ENCODE measurements at regions not wholly inside any gene's neighbourhood (a gene's known extent, or its start where the extent isn't known, plus 50 kb on each side); places are given as distances from the start of the nearest gene placed in this dataset.
A peak's percentile ranks its signal among the peaks of the same experiment; 100 is the strongest.
"Not testable (repeated sequence)": the region's sequence is repeated elsewhere in the genome, so short reads cannot be mapped to it uniquely, and the experiment has no call there.

GRCh38 chr4:188437535-188437934 lies 298.3 kb downstream of the TRIML1 start:
- DNase-seq, result no peak

DNA sequence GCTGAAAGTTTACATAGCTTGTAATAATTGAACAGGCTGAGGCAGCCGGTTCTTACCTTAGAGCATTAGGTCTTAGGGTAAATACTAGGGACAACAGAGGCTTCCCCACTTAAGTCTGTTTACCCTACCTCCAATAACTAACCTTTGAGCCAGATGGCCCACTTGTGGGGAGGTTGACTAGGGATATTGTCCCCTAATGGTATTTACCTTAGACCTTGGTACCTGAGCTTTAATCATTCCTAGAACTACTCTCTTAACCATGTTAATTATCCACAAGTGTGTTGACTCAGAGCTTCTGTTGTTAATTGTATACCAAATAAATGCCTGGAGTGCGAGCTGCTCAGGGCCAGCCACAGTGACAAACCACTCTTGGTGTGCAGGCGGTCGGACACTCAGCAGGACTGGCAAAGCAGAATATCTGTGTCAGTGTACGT lies 299.2 kb downstream of the TRIML1 start:
- not testable (repeated sequence) for DNase-seq

DNA sequence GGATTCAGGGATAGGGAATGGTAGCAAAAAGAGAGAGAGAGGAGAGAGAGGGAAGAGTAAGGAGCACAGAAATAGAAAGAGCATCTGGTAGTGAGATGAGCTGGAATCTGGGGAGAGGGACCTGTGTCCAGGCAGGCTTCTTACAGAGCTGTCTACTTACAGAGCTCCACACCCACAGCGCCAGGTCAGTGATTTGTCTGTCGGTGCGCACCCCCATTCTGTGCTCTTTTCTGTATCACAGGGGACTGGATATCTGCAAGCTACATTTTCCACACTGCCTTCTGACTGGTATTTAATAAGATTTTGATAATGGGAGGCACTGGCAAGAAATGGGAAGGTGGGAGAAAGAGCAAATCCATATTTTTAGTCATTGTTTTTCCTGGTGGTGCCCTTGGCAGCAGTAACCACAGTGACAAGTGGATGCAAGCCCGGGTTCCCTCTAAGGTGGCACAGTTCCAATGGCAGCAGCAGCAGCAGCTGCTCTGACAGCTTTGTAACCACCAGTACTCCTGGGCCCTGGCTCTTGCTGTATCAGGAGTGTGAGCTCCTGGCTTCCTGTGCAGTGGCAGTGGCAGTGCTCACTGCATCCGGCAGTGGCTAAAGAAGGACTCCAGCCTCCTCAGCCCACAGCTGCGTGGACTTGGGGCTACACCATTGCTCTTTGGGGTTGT lies 300.5 kb downstream of the TRIML1 start:
- DNase-seq, result peak; percentile 25

DNA sequence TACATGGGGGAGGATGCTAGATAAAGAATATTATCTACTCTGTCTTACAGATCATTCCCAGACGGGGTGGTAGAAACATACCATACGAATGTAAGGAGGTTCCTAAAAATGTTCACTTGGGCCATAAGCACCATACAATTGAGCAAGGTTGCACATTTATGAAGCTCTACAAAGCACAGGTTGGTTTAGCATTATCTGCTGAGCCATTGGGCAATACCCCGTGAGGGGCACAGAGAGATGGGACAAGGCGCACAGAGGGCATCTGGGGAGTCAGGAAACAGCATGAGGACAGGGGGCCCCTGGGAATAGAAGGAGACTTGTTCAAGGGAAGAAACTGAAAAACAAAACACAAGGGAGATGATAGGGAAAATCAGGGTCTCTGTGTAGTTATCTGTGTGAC lies 305.3 kb downstream of the TRIML1 start:
- DNase-seq, result no peak

DNA sequence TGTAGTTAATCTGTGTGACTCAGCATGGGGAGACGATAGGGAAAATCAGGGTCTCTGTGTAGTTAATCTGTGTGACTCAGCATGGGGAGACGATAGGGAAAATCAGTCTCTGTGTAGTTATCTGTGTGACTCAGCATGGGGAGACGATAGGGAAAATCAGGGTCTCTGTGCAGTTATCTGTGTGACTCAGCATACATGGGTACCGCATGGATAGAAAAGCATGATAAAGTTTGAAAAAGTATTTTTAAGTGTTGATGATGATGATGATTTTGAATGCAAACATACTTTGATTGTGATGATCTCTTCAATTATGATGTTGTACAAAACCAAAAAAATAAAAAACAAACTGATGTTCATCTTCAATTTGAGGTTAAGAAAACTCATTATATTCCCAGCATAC lies 309.8 kb downstream of the TRIML1 start:
- DNase-seq, result peak; percentile 50

- DNase-seq, result no peak
Measured at GRCh38 chr4:188450571-188450970, 311.3 kb downstream of the TRIML1 start.

- no peak for DNase-seq
Measured at GRCh38 chr4:188452097-188452496, 312.9 kb downstream of the TRIML1 start.

- DNase-seq, result no peak
Measured at GRCh38 chr4:188454575-188454974, 315.3 kb downstream of the TRIML1 start.

GRCh38 chr4:188455062-188455752 lies 316.0 kb downstream of the TRIML1 start:
- DNase-seq, result no peak

GRCh38 chr4:188459381-188459780 lies 320.1 kb downstream of the TRIML1 start:
- no peak for DNase-seq

GRCh38 chr4:188463909-188464308 lies 324.7 kb downstream of the TRIML1 start:
- no peak for DNase-seq

GRCh38 chr4:188466001-188466400 lies 326.8 kb downstream of the TRIML1 start:
- no peak for DNase-seq

- DNase-seq, result no peak
Measured at GRCh38 chr4:188484256-188484655, 345.0 kb downstream of the TRIML1 start.

- DNase-seq, result no peak
Measured at GRCh38 chr4:188485906-188486305, 346.7 kb downstream of the TRIML1 start.

DNA sequence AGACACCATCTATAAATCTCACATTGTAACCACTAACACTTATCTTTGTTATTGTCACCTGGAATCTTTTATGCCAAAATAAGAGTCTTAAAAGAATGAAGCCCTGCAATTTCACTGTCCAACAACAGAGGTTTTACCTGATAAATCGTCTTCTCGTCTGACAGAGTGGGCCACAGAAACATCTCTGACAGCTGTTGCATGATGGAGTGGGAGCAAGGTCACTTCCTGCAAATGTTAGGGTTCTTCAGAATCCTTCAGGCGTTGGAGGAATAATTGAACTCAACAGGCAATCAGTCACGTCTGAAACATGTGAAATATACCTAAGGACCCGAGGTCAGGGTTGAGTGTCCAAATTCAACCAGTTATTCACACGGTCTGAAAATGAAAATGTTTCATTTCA lies 353.6 kb downstream of the TRIML1 start:
- peak; percentile 10 for DNase-seq

GRCh38 chr4:188495169-188495568 lies 355.9 kb downstream of the TRIML1 start:
- no peak for DNase-seq

GRCh38 chr4:188511431-188511830 lies 372.2 kb downstream of the TRIML1 start:
- DNase-seq, result no peak

GRCh38 chr4:188532751-188533150 lies 393.5 kb downstream of the TRIML1 start:
- DNase-seq, result no peak

- DNase-seq, result no peak
Measured at GRCh38 chr4:188534297-188534696, 395.1 kb downstream of the TRIML1 start.

- DNase-seq, result no peak
Measured at GRCh38 chr4:188534917-188535316, 395.7 kb downstream of the TRIML1 start.

DNA sequence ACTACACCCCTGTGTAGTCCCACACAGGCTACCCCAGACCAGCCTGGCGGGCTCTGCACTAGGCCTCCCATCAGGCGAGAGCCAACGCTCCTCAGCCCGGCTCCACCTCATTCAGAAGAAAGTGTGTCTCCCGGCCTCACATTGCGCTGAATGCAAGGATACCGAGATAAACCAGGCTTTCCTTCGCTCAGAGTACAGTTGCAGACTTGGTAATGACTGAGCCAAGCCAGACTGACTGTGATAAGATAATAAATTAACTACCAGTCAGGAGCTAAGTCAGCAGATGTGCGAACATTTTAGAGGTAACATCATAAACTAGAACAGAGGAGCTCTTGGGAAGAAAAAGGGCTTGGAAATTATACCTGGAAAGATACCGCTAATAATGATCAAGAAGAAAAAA lies 397.6 kb downstream of the TRIML1 start:
- no peak for DNase-seq

DNA sequence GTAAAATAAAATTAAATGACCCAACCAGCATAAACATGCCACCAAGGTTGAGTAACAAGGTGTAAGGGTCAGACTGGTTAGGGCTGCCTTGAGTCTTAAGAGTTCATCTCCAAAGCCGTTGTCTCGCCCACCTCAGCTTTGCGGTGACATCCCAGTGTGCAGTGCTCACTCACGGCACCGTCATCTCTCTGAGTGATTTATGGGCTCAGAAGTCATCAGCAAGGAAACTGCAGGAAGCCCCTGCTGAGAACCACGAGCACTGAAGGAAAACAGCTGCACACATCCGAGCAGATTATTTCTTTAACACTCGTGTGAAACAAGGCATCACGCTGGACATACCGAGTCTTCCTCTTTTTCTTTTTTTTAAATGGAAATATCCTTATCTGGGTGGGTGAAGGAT lies 411.1 kb downstream of the TRIML1 start:
- DNase-seq, result peak; percentile 70

GRCh38 chr4:188551156-188551555 lies 411.9 kb downstream of the TRIML1 start:
- peak; percentile 64 for DNase-seq

DNA sequence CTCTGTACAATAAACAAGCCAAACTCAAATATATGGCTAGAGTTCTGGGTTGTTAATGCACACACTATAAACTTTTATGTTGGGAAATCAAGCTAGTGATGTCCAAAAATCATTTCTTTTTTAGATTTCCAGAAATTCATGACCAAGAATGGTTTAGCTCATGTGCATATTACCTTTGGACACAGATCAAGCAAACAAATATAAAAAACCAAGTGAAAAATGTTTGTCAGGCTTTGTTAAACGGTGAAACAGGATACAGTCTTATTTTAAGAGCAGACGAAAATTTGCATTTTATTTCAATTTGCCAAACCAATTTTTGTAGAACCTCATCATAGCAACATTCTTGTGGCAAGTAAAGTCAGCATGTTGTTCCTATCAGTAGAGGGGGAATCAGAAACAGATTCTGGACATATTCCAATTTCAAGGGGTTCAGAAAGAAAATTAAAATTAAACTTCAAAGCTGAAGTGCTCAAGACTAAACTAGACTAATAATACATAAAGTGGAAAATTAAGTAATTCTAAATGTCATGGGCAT lies 413.6 kb downstream of the TRIML1 start:
- DNase-seq, result peak; percentile 50

Data from fibroblast of upper back skin (primary cell).